GM21526 (cell line): ENCODE measurements at regions not wholly inside any gene's neighbourhood (a gene's known extent, or its start where the extent isn't known, plus 50 kb on each side); places are given as distances from the start of the nearest gene placed in this dataset.
"Not testable (repeated sequence)": the region's sequence is repeated elsewhere in the genome, so short reads cannot be mapped to it uniquely, and the experiment has no call there.

ENCODE experiments used
- ATAC-seq: cut with Tn5 transposase; IDR thresholded peaks from one replicate; pipeline ENCODE4 v1.9.1; 2021; ENCODE audit warnings: moderate library complexity; ENCODE audit not compliant: unreplicated experiment, low FRiP score

DNA sequence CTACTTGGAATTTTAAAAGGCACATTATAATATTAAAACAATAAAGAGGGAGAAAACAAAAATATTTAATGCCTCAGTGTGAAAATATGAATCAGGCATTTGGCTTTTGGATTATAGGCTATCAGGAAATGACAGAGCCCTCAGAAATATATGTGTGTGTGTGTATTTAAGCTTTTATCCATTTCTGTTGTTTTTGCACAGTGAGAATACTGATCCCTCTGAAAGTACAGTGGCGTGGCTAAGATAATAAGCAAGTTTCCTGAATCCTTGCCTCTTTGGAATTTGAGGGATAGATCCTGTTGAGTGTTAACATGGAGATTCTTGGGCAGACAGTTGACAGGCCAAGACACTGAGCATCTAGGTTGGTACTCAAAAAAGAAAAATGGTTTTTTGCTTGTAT is 234.8 kb upstream of the ZBTB20 start:
- no peak for ATAC-seq

DNA sequence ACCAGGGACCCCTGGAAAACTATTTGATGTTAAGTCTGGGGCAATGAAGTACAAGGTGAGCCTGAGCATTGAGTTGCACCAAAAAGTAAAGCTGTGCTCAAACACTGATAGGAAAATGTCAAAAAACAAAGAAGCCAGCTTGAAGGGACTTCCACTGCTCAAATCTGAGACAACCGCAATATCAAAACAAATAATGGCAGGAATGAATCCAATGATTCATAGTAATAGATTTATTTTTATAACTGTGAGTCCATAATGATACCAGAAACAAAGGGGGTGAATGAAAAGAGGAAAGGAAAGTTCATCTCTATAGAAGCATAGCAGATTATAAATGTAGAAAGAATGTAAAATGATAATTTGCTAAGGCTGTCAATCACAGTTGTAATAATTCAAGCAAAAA is 237.3 kb upstream of the ZBTB20 start:
- ATAC-seq = no peak

DNA sequence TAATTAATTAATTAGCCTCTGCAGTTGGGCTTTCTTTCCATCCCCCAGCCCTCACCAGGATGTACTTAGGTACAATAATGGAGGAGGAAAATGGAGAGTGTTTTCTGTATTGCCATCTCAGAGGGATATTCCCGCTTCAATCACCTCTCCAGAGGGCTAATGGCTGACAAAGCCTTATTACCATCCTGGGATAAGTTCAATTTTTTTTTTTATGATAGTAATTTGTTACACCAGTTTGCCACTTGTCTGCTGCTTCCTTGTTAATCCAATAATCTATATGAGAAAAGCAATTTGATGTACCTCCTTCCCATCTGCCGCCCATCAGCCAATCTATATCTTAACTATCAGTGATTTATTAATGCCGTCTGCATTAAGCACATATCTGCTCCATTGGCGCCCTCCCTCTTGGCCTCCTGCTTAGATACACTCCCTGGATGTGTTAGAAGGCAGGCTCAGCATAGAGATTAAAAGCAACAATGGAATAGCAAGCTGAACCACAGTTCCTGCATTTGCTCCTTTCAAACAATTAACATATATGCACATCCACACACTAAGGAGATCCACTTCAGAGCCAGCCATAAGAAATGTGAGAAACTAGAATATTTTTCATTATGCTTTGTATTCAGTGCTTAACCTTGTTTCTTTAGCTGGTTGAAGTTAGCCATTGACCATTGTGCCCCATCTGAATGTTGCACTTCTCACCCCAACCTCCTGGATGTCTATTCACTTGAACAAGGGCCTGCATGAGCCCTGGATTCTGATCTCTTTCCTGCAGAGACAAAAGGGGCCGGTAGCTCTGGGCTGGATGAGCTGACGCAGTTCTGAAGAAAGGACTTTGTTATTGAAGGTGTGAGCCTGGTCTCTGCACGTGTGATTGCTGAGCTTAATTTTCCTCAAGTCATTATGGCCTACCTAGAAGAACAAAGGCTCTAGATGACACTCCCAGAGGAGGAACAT is 237.3 kb upstream of the GAP43 start:
- no peak for ATAC-seq

DNA sequence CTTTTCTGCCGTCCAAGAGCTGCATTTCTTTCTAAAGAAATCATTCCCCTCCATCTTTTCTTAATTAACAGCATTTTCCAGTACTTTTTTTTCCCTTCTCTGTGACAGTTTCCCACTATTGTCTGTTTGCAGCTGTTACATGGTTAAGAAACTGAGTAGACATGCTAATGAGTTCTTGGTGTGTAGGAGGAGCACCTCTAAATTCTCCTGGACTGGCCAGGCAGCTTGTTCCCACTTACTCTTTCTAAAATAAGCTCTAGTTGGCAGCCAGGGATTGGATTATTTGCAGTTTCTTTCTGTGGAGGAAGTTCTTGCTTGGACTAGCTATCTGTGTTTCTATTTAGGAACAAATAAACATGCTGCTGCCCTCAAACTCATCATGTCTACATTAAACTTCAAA is 235.1 kb upstream of the GAP43 start:
- ATAC-seq = no peak

DNA sequence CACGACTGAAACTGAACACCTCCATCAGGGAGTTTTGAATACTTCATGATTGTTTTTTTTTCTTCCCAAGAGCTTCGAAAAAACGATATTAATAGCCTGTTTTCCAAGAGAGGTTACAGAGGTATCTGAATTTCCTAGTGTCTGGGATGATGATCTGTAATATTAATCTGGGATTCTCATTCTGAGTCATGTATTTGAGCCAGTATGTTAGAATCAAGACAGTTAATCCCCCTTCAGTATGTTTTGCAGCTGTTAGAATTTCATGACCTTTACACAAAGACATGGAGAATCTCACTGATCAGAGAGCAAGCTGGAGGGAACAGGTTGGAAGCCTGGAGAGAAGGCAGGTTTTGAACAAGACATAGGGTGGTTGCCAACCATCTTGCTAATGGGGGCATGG is 234.5 kb upstream of the GAP43 start:
- ATAC-seq = no peak

DNA sequence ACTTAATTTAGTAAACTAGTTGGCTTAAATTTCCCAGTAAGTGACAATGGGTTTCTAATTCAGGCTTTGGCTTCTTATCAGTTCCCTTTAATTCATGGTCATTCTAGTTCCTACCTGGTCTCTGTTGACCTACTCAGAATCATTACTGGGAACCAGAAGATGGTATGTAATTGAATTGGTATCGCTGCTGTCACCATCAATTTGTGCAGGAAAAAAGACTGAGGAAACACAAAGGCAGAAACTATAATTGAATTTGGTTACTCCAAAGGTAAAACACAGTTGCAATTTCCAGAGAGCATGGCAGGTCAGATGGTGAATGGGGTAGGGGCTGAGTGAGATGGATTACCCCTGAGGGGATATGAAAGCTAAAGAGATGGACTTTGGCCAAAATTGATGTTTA is 226.5 kb upstream of the GAP43 start:
- no peak for ATAC-seq

DNA sequence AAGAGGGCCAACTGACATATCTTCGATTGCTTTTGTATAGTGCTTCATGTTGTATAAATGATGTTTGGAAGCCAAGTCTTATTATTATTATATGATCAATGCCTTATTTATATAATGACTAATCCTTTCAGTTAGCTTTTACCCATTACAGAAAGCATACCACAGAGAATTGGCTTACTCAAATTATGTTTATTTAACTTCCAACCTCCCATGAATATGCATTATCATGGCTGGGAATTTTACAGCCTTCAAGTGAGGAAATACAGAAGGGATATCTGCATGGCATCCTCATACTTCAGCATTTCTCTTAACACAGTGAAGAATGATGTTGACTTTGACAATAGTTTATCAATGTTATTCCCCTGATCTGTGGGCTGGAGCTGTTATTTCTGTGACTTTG is 225.9 kb upstream of the GAP43 start:
- ATAC-seq = no peak

DNA sequence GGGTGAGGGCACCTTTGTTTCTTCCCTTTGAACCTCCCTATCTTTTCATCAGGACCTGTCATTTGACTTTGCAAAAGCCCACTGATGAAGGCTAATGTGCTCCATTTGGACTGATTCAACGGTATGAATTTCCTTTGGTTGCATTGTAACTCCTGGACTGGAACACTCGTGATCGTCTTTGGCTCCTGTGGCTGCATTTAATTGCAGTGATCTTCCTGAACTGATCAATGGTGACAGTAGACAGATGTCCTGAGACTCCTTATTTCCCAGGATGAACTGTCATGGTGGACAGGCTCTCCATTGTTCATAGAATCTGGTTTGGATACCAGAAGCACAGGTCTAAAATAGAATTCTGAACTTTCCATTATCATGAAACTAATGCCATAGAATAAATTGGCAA is 224.8 kb upstream of the GAP43 start:
- no peak for ATAC-seq

DNA sequence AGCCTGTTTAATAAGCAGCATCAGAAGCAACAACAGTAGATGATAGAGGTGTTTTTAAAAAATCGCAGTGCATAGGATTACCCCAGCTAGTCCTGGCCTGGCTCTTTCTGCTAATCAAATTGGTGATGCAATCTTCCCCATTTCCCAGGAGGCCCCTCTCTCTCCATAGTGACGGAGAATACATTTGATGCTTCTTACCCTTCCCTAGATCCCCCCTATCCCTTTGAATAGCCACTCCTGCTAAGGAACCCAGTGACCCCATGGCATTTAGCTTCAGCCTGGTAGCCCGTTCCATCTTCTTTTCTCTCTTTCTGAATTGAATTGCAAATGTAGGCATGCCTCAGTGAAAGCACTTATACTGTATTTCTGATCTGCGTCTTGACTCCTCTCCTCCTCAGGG is 223.6 kb upstream of the GAP43 start:
- ATAC-seq = no peak

DNA sequence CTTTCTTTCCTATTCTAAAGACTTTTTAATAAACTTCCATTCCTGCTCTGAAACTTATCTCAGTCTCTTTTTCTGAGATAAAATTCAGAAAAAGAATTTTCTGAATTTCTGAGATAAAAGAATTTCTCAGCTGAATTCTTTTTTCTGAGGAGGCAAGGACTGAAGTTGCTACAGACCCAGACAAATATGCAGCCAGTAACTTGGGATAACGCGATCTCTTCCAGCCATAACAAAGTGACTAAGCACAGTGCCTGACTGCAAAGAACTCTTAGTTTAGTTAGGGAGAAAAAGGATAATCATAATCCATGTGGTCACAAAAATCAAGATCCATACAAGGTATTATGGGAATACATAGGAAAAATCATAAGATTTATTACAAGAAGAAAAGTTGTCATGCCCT is 222.0 kb upstream of the GAP43 start:
- no peak for ATAC-seq

DNA sequence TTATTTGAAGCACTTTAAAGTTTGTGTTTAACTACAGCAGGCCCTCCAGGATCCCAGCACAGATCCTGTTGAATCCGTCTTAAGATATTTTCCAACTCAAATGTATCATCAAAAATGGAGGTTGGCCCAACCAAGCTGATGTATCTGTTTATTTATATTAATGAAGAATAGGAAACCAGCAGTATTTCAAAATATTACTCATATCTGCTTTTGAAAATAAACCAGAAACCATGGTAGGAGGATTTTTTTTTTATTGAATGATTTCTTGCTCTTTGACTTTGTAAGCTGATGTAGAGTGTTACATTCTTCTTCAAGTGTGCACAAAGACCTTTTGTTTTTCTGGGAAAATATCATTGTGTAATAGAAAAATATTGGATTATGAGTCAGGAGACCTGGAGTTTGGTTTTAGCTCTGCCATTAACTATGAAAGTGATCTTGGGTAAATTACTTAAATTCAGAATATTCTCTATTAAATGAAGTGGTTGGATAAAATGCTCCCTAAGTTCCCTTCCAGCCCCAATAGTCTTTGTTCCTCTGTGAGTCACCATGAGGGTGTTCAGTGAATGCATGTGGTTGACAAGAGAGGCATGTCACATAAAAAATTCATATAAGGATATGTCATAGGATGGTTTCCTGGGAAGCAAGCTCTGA is 221.3 kb upstream of the GAP43 start:
- ATAC-seq = no peak

DNA sequence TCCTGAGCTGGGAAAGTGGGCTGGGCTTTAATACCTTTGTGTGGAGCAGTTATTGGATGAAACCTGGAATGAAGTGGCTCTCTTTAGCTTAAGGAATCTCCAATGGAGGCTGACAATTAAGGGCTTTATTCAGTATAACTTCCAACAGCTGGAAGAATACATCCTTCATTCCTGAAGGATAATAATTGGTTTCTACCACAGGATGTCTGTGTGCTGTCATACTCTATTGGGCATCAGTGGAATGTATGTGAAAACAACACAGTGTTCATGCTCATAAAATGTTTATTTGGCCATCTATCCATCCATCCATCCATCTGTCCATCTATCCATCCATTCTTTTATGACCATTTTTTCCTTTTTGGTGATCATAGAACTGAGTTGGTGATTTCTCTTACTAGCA is 220.7 kb upstream of the GAP43 start:
- no peak for ATAC-seq

DNA sequence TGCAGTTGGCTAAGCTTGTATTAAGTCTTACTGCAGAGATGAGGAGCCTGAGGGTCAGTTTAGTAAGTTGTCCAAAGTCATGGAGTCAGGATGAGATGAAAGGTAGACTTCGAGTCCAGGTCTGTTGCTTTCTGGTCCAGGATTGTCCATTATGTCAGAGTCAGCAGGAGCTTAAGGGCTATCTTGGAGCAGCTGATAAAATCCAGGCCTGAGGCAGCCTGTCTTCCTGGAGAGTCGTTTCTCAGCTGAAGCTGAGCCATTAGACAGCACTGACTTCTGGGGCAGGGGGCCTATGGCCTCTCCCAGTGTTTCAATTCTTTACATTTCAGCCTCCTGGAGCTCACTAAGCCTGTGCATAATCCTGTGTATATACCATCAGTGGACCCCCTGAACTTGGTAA is 219.5 kb upstream of the GAP43 start:
- no peak for ATAC-seq

DNA sequence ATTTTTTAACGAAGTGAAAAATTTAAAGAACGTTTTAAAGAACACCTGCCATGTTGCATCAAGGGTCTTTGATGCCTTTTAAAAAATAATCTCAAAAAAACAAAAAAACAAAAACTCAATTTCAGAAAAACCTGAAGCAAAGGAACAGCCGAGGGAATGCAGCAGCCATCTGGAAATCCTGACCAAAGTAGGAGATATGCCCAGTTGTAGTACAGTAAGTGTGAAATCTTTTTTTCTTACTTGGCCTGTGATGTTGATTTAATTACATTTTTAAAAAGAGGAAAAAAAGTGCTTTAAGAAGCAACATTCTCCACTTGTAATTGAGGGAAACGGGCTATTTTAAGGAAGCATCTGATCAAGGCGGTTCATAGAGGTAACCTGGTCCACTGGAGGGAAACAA is 213.7 kb upstream of the GAP43 start:
- ATAC-seq = no peak

DNA sequence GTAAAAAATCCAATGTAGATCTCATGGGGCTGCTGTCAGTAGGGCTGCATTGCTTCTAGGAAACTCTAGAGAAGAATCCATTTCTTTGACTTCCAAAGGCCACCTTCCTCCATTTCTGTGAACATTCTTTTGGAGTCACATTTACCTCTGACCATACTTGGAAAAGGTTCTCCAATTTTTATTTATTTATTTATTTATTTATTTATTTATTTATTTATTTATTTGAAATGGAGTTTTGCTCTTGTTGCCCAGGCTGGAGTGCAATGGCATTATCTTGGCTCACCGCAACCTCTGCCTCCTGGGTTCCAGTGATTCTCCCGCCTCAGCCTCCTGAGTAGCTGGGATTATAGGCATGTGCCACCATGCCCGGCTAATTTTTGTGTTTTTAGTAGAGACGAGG is 208.7 kb upstream of the GAP43 start:
- ATAC-seq = not testable (repeated sequence)

DNA sequence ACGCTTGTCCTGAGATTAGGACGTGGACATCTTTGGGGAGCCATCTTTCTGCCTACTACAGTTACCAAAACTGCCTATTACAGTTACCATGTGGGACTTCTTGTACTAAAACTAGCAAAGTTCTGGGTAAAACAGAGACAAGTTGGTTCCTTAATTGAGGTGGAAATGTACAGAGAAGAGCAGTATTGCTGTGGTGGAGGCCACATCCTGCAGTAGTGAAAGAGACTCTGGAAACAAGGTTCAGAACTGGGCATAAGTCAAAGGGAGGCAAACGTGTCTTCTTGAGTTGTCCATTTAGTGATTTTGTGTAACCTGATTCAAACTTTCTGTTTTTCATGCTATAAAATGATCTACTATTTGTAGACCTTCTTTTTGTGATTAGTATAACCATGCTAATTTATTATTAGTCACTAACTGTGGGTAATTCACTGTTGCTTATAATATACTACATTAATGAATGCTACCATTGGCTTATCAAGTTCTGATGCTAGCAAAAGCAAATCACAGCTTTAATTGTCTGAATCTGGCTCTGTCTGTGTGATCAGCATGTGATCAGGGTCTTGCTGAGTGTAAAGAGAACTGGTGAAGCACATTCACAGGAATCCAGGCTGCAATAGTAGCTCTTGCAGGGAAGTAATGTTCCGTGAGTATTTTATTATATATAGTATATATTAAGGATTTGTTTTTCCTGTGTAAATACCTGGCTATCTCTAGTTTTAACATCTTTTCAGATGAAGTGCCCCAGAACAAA is 207.9 kb upstream of the GAP43 start:
- no peak for ATAC-seq

DNA sequence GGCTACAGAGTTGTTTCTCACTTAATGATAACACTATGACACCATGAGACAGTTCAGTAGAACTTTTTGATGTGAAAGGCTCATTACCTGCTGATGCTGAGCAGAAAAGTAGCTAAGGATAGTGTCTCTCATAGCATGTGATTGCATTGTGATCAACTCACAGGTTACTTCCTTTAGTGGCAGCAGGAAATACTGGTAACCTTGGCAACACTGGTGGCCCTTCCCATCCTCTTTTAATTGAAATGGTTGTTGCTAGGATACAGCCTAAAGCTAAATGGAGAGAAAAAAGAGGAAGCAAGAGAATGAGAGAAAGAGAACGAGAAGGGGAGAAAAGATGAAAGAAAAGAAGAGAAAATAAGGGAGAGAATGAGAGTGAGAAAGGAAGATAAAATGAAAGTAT is 204.7 kb upstream of the GAP43 start:
- no peak for ATAC-seq

DNA sequence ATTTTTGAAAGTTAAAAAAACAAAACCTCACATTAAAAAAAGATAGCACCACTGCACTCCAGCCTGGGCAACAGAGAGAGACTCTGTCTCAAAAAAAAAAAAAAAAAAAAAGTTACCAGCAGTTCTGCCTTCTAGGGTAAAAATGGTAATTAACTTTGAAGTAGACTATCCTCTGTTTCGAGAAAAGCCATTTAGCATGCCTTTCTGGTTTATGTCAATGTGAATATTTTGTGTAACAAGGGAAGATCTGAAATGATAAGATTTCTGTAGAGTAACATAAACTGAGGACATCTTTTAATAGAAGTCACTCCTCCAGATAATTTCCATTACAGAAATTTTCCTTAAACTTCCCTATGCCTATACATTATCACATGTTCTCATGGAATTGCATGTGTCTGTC is 203.2 kb upstream of the GAP43 start:
- ATAC-seq = no peak

DNA sequence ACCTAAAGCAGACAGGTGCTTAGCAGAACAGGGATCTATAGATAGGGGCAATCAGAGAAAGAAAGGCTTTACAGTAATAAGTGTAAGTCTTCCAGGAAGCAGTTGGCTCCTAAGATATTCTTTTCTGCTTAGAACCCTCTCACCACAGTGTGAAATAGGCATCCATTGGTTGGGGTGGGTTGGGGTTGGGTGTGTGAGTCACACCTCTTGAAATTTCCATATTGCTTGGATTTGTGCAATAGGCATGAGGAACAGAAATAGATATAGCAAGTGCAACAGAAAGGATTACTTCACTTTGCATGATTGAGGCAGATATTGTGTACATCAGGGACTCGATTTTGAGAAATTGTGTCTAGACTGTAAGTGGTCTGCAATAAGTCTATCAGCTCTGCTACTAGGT is 200.1 kb upstream of the GAP43 start:
- no peak for ATAC-seq

DNA sequence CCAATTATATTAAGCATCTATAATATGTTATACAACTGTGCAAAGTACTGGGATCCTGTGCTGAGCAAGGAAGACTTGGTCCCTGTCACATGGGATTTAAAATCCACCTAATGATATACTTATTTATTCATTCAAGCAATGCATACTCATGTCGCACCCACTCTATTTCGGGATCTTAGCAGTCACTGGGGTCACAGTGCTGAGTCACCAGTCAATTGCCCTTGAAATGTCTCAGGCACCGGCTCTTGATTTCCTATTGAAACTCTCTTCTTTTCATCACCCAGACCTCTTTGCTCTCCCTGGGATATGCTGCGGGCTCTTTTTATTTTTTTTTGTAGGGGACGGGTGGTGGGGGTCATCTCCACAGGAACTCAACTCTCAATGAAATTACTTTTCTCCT is 194.5 kb upstream of the GAP43 start:
- ATAC-seq = no peak

DNA sequence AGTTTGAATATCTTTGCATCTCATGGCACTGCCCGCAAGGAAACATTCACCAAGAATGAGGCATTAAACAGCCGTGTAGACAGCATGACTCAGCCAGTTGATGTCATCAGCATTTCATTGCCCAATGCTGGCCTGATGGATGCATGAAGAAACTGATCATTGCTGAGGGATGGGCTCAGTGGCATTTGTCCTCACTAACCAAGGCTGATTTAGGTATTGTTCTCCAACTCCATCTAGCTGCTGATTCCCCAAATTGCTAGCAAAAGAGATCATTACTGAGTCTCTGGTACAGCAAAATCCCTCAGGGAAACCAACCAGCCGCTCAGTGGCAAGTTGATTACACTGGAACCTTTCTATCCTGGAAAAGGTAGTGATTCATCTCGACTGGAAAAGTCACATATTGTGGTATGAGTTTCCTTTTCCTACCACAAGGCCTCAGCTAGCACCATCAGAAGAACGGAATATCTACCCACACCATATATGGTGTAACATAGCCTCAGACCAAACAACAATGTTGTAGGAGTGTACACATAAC is 186.5 kb upstream of the GAP43 start:
- ATAC-seq = no peak
